LHCN-M2 (cell line): ENCODE measurements at regions not wholly inside any gene's neighbourhood (a gene's known extent, or its start where the extent isn't known, plus 50 kb on each side); places are given as distances from the start of the nearest gene placed in this dataset.
A peak's percentile ranks its signal among the peaks of the same experiment; 100 is the strongest.
"Not testable (repeated sequence)": the region's sequence is repeated elsewhere in the genome, so short reads cannot be mapped to it uniquely, and the experiment has no call there.

Source experiments
- DNase-seq: peaks from one replicate; pipeline ENCODE4 v3.0.0-alpha.2; 2012; ENCODE audit warnings: low read depth

GRCh38 chr6:122248001-122248669 lies 151.3 kb upstream of the HSF2 start:
- no peak for DNase-seq

- no peak for DNase-seq
Measured at GRCh38 chr6:122248844-122249243, 150.6 kb upstream of the HSF2 start.

DNA sequence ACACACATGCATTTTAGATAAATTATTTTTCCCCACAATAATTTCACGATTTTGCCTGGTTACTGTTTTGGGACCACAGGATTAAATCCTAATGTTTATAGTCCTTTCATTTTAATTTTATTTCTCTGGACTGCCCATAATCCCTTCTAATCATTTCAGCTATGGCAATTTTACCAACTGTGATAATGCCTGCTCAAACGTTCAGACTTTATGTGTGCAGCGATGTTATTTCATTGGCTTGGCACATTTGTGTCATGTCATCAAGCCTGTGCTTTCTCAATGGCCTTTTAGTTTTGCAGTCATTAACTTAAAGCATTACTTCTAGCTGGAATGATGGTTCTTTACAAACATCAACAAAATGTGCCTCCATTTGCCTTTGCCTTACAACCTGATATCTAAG lies 140.6 kb upstream of the HSF2 start:
- no peak for DNase-seq

DNA sequence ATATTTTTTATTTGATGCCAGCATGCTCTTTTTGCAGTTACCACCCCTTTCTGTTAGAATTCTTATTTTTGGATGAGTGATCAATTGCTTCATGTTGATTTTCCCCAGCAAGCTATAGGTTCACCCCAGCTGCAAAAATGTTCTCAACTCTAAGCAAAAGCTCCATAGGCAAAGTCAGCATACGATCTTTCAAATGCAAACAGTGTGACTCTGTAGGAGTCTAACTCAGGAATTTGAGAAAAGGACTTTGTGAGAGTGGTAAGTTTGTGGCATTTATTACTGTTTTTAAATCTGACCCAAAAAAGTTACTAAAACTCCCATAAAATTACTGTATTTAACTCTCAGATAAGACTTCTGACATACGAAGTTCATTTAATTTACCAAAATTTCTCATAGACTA lies 134.9 kb upstream of the HSF2 start:
- no peak for DNase-seq

DNA sequence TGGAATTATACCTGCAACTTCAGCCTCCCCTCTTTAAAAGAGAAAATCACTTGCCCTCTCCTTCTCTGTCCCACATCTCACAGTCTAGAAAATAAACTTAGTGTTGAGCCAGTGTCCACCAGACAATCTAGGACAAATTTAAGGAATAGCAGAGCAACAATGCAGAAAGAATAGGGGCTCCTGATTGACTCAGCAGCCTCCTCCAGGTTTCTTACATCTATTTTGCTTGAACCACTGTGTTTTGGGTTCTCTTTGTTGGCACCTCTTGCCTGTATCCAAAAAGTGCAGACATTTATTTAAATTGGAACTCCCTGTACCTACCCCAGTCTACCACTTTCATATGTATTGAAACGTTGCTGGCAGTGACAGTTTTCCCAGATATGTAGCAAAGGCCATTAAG lies 133.7 kb upstream of the HSF2 start:
- DNase-seq: no peak

DNA sequence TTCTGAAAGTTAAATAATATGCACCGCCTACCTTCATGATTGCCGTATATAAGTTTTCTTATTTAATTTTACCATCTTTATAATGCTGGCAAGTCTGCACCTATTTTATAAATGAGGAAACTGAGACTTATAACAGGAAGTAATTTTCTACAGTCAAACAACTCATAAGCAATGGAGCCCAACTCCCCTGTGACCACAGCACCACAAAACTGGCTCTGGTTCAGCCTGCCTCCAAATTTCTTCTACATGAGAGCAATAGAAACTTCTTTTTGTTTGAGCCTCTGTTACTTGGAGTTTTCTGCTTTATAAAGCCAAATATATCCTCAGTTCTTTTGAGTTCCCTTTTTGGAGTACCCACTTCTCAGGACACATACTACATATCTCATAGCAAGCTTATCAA lies 131.1 kb upstream of the HSF2 start:
- DNase-seq: no peak

DNA sequence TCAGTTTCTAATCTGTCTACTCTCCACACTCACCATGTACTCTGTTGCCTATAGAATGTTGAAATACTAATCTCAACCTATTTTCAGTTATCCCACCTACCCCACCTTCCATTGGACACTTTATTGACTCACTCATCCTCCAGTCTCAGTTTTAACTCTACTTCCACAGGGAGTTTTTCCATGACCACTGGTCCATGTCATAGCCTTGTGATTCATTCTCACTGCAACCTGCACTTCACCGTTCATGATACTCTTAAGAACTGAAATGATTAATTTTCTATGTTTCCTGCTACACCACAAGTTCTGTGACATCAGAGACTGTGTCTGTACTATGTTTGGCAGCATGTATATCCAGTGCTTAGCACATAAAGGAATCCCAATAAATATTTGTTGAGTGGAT lies 122.8 kb upstream of the HSF2 start:
- DNase-seq: peak; percentile 6

- DNase-seq: not testable (repeated sequence)
Measured at GRCh38 chr6:122280105-122281021, 119.1 kb upstream of the HSF2 start.

DNA sequence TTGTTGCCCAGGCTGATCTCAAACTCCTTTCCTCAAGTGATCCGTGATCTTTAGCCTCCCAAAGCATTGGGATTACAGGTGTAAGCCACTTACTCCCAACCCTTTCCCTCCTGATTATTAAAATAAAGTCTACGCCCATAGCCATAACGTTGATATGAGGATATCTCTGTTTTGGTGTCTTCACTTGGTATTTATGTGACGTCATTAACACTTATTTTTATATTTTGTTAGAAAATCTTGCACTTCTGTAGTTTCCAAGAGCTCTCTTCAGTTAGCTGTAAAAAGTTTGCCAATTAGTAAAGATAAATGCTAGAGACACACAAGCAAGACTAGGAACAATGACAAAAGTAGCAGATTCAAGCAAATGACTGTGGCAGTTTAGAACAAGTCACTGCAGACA lies 115.6 kb upstream of the HSF2 start:
- no peak for DNase-seq

- no peak for DNase-seq
Measured at GRCh38 chr6:122284848-122285247, 114.6 kb upstream of the HSF2 start.

DNA sequence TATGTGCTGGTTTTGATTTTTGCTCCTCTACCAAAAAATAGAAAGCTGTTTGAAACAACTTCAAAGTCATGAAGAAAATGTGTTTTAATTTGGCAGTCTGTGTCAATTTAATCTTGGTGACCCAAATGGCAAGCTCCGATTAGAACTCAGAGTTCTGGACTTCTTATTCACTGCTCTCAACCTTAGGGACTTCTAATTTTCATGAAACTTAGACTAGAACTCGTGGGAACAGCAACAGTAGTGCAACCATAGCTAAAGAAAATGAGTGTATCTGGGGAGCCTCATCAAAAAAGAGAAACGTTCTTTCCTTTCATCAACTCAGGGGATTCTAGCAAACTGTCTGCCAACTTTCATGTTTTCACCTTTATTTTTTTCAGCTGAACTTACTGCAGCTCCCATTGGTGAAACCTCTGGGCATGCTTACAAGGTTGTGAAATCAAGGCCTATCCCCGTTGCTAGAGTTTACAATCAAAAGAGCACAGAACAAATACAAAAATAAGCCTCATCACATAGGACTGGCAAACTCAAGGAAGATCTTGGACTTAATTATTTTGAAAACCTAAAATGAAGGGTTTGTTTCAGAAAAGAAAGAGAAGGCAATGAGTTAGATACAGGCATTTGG lies 114.0 kb upstream of the HSF2 start:
- DNase-seq: no peak

- DNase-seq: no peak
Measured at GRCh38 chr6:122286512-122286911, 112.9 kb upstream of the HSF2 start.

DNA sequence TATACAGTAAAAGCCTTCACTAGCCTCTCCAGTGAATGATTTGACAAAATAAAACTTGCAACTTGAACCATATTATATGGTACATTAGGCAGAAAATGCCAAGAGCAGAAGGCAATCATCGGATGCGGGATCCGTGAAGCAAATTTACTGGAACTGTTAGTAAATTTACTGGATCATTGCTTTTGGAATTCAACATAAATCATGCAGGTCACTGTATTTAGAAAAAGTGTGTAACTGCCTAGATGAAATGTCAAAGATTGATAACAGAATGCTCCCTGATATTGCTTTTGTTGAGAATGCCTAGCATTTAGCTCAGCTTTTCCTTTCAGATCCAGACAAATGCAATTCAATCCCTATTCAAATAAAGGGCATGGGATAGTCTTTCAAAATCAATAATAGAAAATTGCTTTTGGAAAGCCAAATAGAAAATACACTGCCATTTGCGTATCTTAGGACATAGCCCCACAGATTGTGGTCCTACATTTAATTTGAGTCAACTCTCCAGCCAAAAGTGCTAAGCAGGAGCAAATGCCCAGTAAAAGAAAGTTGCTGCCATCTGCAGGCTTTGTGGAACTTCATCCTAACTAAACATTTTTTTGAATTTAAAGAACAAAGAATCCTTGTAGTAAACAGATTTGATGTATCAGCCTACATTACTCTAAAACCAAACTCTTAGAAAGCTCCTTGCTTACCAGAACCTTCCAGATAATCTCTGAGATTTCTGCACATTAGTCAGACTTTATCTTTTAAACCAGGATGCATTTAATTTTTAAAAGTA lies 109.5 kb upstream of the HSF2 start:
- DNase-seq: peak; percentile 39

- no peak for DNase-seq
Measured at GRCh38 chr6:122297010-122297409, 102.4 kb upstream of the HSF2 start.

- no peak for DNase-seq
Measured at GRCh38 chr6:122302067-122302466, 97.4 kb upstream of the HSF2 start.

DNA sequence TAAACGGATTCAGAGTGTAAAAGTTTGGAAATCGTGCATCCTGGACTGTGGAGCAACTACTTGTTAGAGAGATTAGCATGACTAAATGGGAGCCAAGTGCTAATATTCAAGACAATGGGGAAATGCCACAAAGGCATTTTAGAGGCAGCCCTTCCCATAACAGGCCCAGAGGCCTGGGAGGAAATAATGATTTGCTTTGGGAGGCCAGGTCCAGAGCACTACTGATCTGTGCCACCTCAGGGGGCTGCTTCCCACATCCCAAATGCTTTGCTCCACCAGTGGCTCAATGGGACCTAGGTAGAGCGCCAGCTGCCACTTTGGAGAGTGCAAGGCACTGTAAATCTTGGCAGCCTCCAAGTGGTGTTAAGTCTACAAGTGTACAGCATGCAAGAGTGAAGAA lies 91.9 kb upstream of the HSF2 start:
- DNase-seq: no peak

DNA sequence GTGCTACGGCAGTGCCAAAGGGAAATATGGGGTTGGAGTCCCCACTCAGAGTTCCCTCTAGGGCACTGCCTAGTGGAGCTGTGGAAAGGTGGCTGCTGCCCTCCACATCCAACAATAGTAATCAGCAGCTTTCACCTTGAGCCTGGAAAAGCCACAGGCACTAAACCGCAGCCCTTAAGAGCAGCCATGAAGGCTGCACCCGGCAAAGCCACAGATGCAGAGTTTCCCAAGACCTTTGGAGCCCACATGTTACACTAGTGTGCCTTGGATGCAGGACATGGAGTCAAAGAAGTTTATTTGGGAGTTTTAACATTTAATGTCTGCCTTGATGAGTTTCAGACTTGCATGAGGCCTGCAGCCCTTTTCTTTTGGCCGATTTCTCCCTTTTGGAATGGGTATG lies 91.4 kb upstream of the HSF2 start:
- DNase-seq: no peak

DNA sequence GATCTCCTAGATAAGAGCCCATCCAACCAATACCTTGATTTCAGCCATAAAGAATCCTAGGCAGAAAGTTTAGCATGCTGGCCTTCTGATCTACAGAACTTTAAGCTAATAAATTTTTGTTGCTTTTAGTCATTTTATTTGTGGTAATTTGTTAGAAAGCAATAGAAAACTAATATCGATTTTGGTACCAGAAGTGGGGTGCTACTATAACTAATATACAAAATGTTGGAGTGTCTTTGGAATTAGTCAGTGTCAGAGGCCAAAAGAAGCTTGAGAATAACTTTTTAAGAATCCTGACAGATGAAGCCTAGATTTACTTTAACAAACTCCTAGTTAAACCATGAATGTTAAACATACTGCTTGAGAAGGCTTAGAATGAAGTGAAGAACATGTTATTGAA lies 83.6 kb upstream of the HSF2 start:
- DNase-seq: no peak

DNA sequence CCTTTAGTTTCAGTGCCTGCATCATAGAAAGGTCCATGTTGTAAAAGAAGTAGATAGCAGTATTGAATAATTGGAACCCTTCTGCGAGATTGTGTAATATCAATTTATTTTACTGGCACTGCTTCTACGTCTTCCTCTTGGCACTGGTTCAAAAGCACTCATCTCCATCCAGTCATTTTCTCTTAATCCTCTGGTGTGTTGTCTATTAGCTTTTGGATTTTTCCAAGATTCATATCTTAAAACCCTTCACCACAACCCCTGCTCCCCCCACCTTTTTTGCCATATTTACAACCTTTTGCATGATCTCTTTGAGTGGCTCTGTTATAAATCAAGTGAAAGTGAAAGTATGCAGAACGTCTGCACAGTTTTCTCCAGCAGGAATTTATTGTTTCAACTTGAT lies 76.6 kb upstream of the HSF2 start:
- DNase-seq: peak; percentile 17

GRCh38 chr6:122323361-122323760 lies 76.1 kb upstream of the HSF2 start:
- peak; percentile 57 for DNase-seq

DNA sequence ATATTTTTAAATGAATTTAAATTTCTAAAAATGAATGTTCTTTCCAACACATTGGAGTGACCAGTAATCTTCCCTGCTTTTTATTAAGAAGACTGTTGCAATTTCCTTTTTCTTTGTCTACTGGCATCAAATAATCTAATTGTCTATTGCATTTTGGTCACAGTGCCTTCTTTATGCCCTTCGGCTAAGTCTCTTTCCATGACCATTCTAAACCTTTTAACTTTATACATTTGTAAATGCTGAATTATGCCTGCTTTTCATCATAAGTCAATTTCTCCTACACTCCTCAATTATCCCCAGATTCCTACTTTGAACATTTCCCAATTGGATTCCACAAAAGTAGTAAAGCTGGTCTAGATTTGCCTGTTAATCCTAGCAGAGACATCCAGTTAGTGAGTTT lies 69.1 kb upstream of the HSF2 start:
- DNase-seq: no peak

- no peak for DNase-seq
Measured at GRCh38 chr6:122337645-122338044, 61.8 kb upstream of the HSF2 start.
